ENCODE measurements at regions not wholly inside any gene's neighbourhood (a gene's known extent, or its start where the extent isn't known, plus 50 kb on each side); places are given as distances from the start of the nearest gene placed in this dataset.

- peaks cover 1% of the 10 kb centered on the region for H3K4me1 Mint-ChIP-seq (ENCODE audit: low read depth, unreplicated experiment)
- H3K27me3 Mint-ChIP-seq (ENCODE audit: low read depth, unreplicated experiment) = no peaks in the 10 kb centered on the region
Observed at GRCh38 chr12:90243211-90243610, 534.6 kb upstream of the ATP2B1 start.

GRCh38 chr12:90239732-90240260, 531.2 kb upstream of the ATP2B1 start:
- Histone ChIP-seq H3K4me2 (ENCODE audit: low read length) (no peak overlapping the region), H3K27me3 (ENCODE audit: insufficient read depth, low read length) (no peaks in the 10 kb centered on the region), H3K27ac (ENCODE audit: low read depth, low read length) (no peak overlapping the region), H4K20me1 (ENCODE audit: insufficient read depth, low read length) (no peaks in the 10 kb centered on the region), H3K9ac (ENCODE audit: low read length) (no peak overlapping the region), H3K4me1 (ENCODE audit: insufficient read depth, low read length) (no peaks in the 10 kb centered on the region), H3K9me3 (ENCODE audit: insufficient read depth, low read depth, low read length) (no peaks in the 10 kb centered on the region), H3K4me3 (ENCODE audit: insufficient read depth, low read depth, low read length) (no peak overlapping the region), H3K79me2 (ENCODE audit: insufficient read depth, low read length) (no peaks in the 10 kb centered on the region), H2AFZ (ENCODE audit: low read depth, low read length) (no peak overlapping the region), H3K36me3 (ENCODE audit: insufficient read depth, low read length) (no peaks in the 10 kb centered on the region)
- Mint-ChIP-seq H3K36me3 (ENCODE audit: low read depth, unreplicated experiment) (no peaks in the 10 kb centered on the region), H3K4me1 (ENCODE audit: low read depth, unreplicated experiment) (peaks cover 6% of the 10 kb centered on the region), H3K27me3 (ENCODE audit: low read depth, unreplicated experiment) (no peaks in the 10 kb centered on the region), H3K4me3 (ENCODE audit: unreplicated experiment) (no peak overlapping the region), H3K9me3 (ENCODE audit: unreplicated experiment) (peaks cover 7% of the 10 kb centered on the region), H3K27ac (ENCODE audit: unreplicated experiment) (peak overlapping the region; percentile 58)
- no peak for DNase-seq (ENCODE audit: low read depth)
- no peak for TF ChIP-seq CTCF (IDR thresholded peaks at IDR 0.05; ENCODE audit: insufficient read depth, low read depth, low read length)
- no peak for TF ChIP-seq EZH2 (IDR thresholded peaks at IDR 0.05; ENCODE audit: insufficient read depth, low read length)
- FAIRE-seq = no peak

More at GRCh38 chr12:90243211-90243610, 534.6 kb upstream of the ATP2B1 start:
- no peaks in the 10 kb centered on the region for H4K20me1 ChIP-seq (ENCODE audit: insufficient read depth, low read length)
- H3K9me3 ChIP-seq (ENCODE audit: insufficient read depth, low read depth, low read length) = no peaks in the 10 kb centered on the region
- H3K27me3 ChIP-seq (ENCODE audit: insufficient read depth, low read length) = no peaks in the 10 kb centered on the region
- no peaks in the 10 kb centered on the region for H3K36me3 ChIP-seq (ENCODE audit: insufficient read depth, low read length)
- H3K9me3 Mint-ChIP-seq (ENCODE audit: unreplicated experiment) = peaks cover 6% of the 10 kb centered on the region
- no peak overlapping the region for H2AFZ ChIP-seq (ENCODE audit: low read depth, low read length)
- TF ChIP-seq CTCF (IDR thresholded peaks at IDR 0.05; ENCODE audit: insufficient read depth, low read depth, low read length) = no peak
- TF ChIP-seq EZH2 (IDR thresholded peaks at IDR 0.05; ENCODE audit: insufficient read depth, low read length) = no peak
- no peak overlapping the region for H3K9ac ChIP-seq (ENCODE audit: low read length)
- no peaks in the 10 kb centered on the region for H3K36me3 Mint-ChIP-seq (ENCODE audit: low read depth, unreplicated experiment)
- H3K4me3 Mint-ChIP-seq (ENCODE audit: unreplicated experiment) = no peak overlapping the region
- no peak for DNase-seq (ENCODE audit: low read depth)
- no peak overlapping the region for H3K4me3 ChIP-seq (ENCODE audit: insufficient read depth, low read depth, low read length)
- peak; percentile 13 for FAIRE-seq
- no peak overlapping the region for H3K4me2 ChIP-seq (ENCODE audit: low read length)
- H3K79me2 ChIP-seq (ENCODE audit: insufficient read depth, low read length) = no peaks in the 10 kb centered on the region
- H3K27ac Mint-ChIP-seq (ENCODE audit: unreplicated experiment) = no peak overlapping the region
- no peaks in the 10 kb centered on the region for H3K4me1 ChIP-seq (ENCODE audit: insufficient read depth, low read length)
- H3K27ac ChIP-seq (ENCODE audit: low read depth, low read length) = no peak overlapping the region

GRCh38 chr12:90238663-90239271, 530.1 kb upstream of the ATP2B1 start:
- no peaks in the 10 kb centered on the region for H3K36me3 Mint-ChIP-seq (ENCODE audit: low read depth, unreplicated experiment)
- no peak for FAIRE-seq
- H4K20me1 ChIP-seq (ENCODE audit: insufficient read depth, low read length) = no peaks in the 10 kb centered on the region
- DNase-seq (ENCODE audit: low read depth) = no peak
- peaks cover 9% of the 10 kb centered on the region for H3K9me3 Mint-ChIP-seq (ENCODE audit: unreplicated experiment)
- H3K27me3 Mint-ChIP-seq (ENCODE audit: low read depth, unreplicated experiment) = no peaks in the 10 kb centered on the region
- no peaks in the 10 kb centered on the region for H3K36me3 ChIP-seq (ENCODE audit: insufficient read depth, low read length)
- H3K27me3 ChIP-seq (ENCODE audit: insufficient read depth, low read length) = no peaks in the 10 kb centered on the region
- TF ChIP-seq CTCF (IDR thresholded peaks at IDR 0.05; ENCODE audit: insufficient read depth, low read depth, low read length) (no peak), EZH2 (IDR thresholded peaks at IDR 0.05; ENCODE audit: insufficient read depth, low read length) (no peak)
- H3K4me1 ChIP-seq (ENCODE audit: insufficient read depth, low read length) = no peaks in the 10 kb centered on the region
- H3K4me3 Mint-ChIP-seq (ENCODE audit: unreplicated experiment) = no peak overlapping the region
- no peak overlapping the region for H3K9ac ChIP-seq (ENCODE audit: low read length)
- H3K79me2 ChIP-seq (ENCODE audit: insufficient read depth, low read length) = no peaks in the 10 kb centered on the region
- H3K4me3 ChIP-seq (ENCODE audit: insufficient read depth, low read depth, low read length) = no peak overlapping the region
- no peak overlapping the region for H3K4me2 ChIP-seq (ENCODE audit: low read length)
- no peak overlapping the region for H3K27ac Mint-ChIP-seq (ENCODE audit: unreplicated experiment)
- no peak overlapping the region for H3K27ac ChIP-seq (ENCODE audit: low read depth, low read length)
- H2AFZ ChIP-seq (ENCODE audit: low read depth, low read length) = no peak overlapping the region
- no peaks in the 10 kb centered on the region for H3K9me3 ChIP-seq (ENCODE audit: insufficient read depth, low read depth, low read length)
- H3K4me1 Mint-ChIP-seq (ENCODE audit: low read depth, unreplicated experiment) = peaks cover 12% of the 10 kb centered on the region
